Keratinocyte (primary cell): ENCODE measurements at regions not wholly inside any gene's neighbourhood (a gene's known extent, or its start where the extent isn't known, plus 50 kb on each side); places are given as distances from the start of the nearest gene placed in this dataset.

Source experiments
- DNase-seq: peaks from one replicate; pipeline ENCODE4 v3.0.0-alpha.2; 2011; ENCODE audit warnings: low read depth, missing footprints, low spot score
- FAIRE-seq: peaks from 2 replicates; lab custom pipeline; 2011; peaks lifted over from hg19 to GRCh38; lab: Jason Lieb, UNC
- H2AFZ ChIP-seq: 2 replicates; pipeline ENCODE4 v1.6.0; 2012; ENCODE audit warnings: low read length, control low read depth, inconsistent platforms; ENCODE audit not compliant: control insufficient read depth
- H3K27ac ChIP-seq: 2 replicates; pipeline ENCODE4 v1.5.1; 2011; ENCODE audit warnings: low read length; ENCODE audit not compliant: control insufficient read depth, insufficient read depth
- H3K27me3 ChIP-seq: 3 replicates; pipeline ENCODE4 v1.6.0; 2011; ENCODE audit warnings: low read length; ENCODE audit not compliant: control insufficient read depth, insufficient read depth; ENCODE audit errors: extremely low read depth
- H3K36me3 ChIP-seq, 2 experiments: 2 replicates in 1 of 2; 3 replicates in 1 of 2; pipeline ENCODE4 v1.5.1; 2011; ENCODE audit warnings: low read length in 2 of 2, mild to moderate bottlenecking in 1 of 2; ENCODE audit not compliant: control insufficient read depth in 2 of 2, insufficient read depth in 2 of 2; ENCODE audit errors: extremely low read depth in 1 of 2
- H3K4me1 ChIP-seq: 3 replicates; pipeline ENCODE4 v1.5.1; 2011; ENCODE audit warnings: low read length; ENCODE audit not compliant: control insufficient read depth, insufficient read depth; ENCODE audit errors: extremely low read depth
- H3K4me2 ChIP-seq: 3 replicates; pipeline ENCODE4 v1.6.0; 2011; ENCODE audit warnings: low read depth, low read length; ENCODE audit not compliant: control insufficient read depth, insufficient read depth; ENCODE audit errors: extremely low read depth
- H3K4me3 ChIP-seq, 3 experiments: fragments of 200-600 bp in 1 of 3; sonication (generic) in 1 of 3; 2 replicates in 2 of 3; 3 replicates in 1 of 3; pipeline ENCODE4 v1.5.1; 2011 to 2016; ENCODE audit warnings: low read length in 3 of 3, mild to moderate bottlenecking in 3 of 3, control low read depth in 2 of 3, inconsistent platforms in 1 of 3, low read depth in 1 of 3, mixed read lengths in 1 of 3, mixed run types in 1 of 3, moderate library complexity in 1 of 3; ENCODE audit not compliant: control insufficient read depth in 2 of 3, insufficient read depth in 2 of 3; ENCODE audit errors: extremely low read depth in 1 of 3
- H3K79me2 ChIP-seq: 2 replicates; pipeline ENCODE4 v1.6.0; 2012; ENCODE audit warnings: low read length; ENCODE audit not compliant: control insufficient read depth, insufficient read depth
- H3K9ac ChIP-seq: 3 replicates; pipeline ENCODE4 v1.6.0; 2011; ENCODE audit warnings: low read length; ENCODE audit not compliant: control insufficient read depth, insufficient read depth; ENCODE audit errors: extremely low read depth
- H3K9me1 ChIP-seq: 3 replicates; pipeline ENCODE4 v1.6.0; 2011; ENCODE audit warnings: low read length; ENCODE audit not compliant: control insufficient read depth, insufficient read depth; ENCODE audit errors: extremely low read depth
- H3K9me3 ChIP-seq: 2 replicates; pipeline ENCODE4 v1.5.1; 2012; ENCODE audit warnings: low read depth, low read length; ENCODE audit not compliant: control insufficient read depth
- H4K20me1 ChIP-seq: 3 replicates; pipeline ENCODE4 v1.6.0; 2011; ENCODE audit warnings: low read length; ENCODE audit not compliant: control insufficient read depth, insufficient read depth; ENCODE audit errors: extremely low read depth
- EZH2 ChIP-seq: IDR thresholded peaks from one replicate; pipeline ENCODE4 v1.6.1; 2012; ENCODE audit warnings: inconsistent platforms, mild to moderate bottlenecking, low read length, moderate library complexity
- dilution Hi-C: fragments of 300-500 bp; cut with MboI; formaldehyde crosslinking; loops from one replicate; pipeline ENCODE4 v1.7.0; 2020; ENCODE audit warnings: low sequenced_read_pairs; ENCODE audit not compliant: extremely low pct_ligation_motif_present
- TF ChIP-seq, protein P1 (sequence below), 3 experiments: IDR thresholded peaks in 1 of 3; conservative IDR thresholded peaks in 1 of 3; optimal IDR thresholded peaks in 1 of 3; 2 replicates in 2 of 3; 3 replicates in 1 of 3; pipeline versions ENCODE3 to v1.5.1; 2011; ENCODE audit warnings: low read length in 3 of 3, mild to moderate bottlenecking in 3 of 3, moderate library complexity in 2 of 3, control low read depth in 1 of 3, inconsistent platforms in 1 of 3; ENCODE audit not compliant: insufficient read depth in 2 of 3; ENCODE audit errors: extremely low read depth in 1 of 3

DNA sequence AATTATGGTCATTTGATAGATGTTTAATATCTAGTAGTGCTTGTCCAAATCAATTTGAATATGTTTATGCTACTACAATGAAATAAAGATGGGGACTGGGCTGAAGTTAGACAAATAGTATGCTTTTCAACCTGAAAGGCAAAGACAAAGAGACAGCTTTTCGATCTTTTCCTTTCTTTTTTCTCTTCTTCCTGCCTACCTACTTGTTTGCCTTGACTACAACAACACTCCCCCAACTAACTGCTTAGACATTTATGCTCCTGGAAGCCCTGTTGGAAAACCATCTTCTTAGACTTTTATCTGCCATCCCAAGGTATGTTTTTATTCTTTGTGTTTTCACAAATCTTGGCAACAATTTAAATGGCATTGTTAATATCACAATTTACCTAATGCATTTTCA, 374.4 kb upstream of the DDI1 start:
- no peaks in the 10 kb centered on the region for H3K9me3 ChIP-seq
- H2AFZ ChIP-seq, result no peak overlapping the region
- no peaks in the 10 kb centered on the region for H3K79me2 ChIP-seq
- H4K20me1 ChIP-seq, result no peaks in the 10 kb centered on the region
- TF ChIP-seq EZH2, result no peak
- TF ChIP-seq, protein P1, sequence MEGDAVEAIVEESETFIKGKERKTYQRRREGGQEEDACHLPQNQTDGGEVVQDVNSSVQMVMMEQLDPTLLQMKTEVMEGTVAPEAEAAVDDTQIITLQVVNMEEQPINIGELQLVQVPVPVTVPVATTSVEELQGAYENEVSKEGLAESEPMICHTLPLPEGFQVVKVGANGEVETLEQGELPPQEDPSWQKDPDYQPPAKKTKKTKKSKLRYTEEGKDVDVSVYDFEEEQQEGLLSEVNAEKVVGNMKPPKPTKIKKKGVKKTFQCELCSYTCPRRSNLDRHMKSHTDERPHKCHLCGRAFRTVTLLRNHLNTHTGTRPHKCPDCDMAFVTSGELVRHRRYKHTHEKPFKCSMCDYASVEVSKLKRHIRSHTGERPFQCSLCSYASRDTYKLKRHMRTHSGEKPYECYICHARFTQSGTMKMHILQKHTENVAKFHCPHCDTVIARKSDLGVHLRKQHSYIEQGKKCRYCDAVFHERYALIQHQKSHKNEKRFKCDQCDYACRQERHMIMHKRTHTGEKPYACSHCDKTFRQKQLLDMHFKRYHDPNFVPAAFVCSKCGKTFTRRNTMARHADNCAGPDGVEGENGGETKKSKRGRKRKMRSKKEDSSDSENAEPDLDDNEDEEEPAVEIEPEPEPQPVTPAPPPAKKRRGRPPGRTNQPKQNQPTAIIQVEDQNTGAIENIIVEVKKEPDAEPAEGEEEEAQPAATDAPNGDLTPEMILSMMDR (optimal IDR thresholded peaks at IDR 0.05 in 1 of 3, IDR thresholded peaks at IDR 0.05 in 1 of 3, conservative IDR thresholded peaks at IDR 0.05 in 1 of 3; ENCODE audit: extremely low read depth in 1 of 3, insufficient read depth in 2 of 3, low read length in 3 of 3), result no peak
- no peaks in the 10 kb centered on the region for H3K27me3 ChIP-seq
- H3K9ac ChIP-seq, result no peak overlapping the region
- H3K36me3 ChIP-seq, result no peaks in the 10 kb centered on the region
- FAIRE-seq, result no peak
- no peak overlapping the region for H3K4me3 ChIP-seq
- no peaks in the 10 kb centered on the region for H3K4me1 ChIP-seq
- no peak overlapping the region for H3K4me2 ChIP-seq
- H3K27ac ChIP-seq, result no peak overlapping the region
- dilution Hi-C loops, result no loop called here
- H3K9me1 ChIP-seq, result no peaks in the 10 kb centered on the region
- no peak for DNase-seq

DNA sequence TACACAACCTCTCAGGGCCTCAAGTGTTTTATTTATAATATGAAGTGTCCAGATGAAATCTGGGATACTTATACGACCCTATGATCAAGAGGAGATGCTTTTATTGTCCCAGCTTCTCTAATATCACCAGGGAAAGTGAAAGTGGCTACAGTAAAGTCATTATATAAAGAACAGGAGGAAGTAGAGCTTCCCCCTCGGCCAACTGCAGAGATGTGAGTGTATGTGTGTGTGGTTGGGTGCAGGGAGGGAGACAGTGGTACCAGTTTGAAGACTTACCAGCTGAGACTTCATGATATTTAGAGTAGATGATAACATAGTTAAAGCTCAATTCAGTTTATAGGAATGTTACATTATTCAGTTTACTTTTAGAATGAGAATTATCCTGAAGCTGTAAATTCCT, 373.6 kb upstream of the DDI1 start:
- no peaks in the 10 kb centered on the region for H3K79me2 ChIP-seq
- H3K4me3 ChIP-seq, result no peak overlapping the region
- no peaks in the 10 kb centered on the region for H4K20me1 ChIP-seq
- H3K4me1 ChIP-seq, result no peaks in the 10 kb centered on the region
- no peak overlapping the region for H3K9ac ChIP-seq
- H3K4me2 ChIP-seq, result no peak overlapping the region
- TF ChIP-seq EZH2, result no peak
- H3K27ac ChIP-seq, result no peak overlapping the region
- no peak overlapping the region for H2AFZ ChIP-seq
- H3K36me3 ChIP-seq, result no peaks in the 10 kb centered on the region
- H3K27me3 ChIP-seq, result no peaks in the 10 kb centered on the region
- no peak for DNase-seq
- H3K9me3 ChIP-seq, result no peaks in the 10 kb centered on the region
- dilution Hi-C loops, result no loop called here
- FAIRE-seq, result no peak
- no peaks in the 10 kb centered on the region for H3K9me1 ChIP-seq

DNA sequence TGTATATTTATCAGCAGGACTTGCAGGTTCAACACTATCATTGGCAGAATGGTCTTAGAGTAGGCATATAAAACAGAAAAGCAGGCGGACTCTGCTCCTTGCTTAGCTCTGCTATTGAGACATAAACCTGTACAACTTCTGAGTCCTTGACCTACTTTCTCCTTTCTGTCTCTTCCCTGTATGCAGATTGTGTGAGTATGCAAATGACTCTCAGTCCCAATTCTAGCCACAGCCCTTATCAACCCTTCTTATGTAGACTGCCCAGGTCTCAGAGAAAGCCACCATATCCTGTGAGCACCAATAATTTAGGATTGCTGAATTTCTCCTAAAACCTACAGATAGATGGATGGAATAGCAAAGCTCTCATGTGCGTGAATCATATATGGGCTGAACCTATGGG, 367.6 kb upstream of the DDI1 start:
- dilution Hi-C loops, result no loop called here
- TF ChIP-seq EZH2, result no peak
- TF ChIP-seq, protein P1 (optimal IDR thresholded peaks at IDR 0.05 in 1 of 3, IDR thresholded peaks at IDR 0.05 in 1 of 3, conservative IDR thresholded peaks at IDR 0.05 in 1 of 3; ENCODE audit: extremely low read depth in 1 of 3, insufficient read depth in 2 of 3, low read length in 3 of 3), result no peak
- Histone ChIP-seq H3K4me3 (no peak overlapping the region), H3K4me2 (no peak overlapping the region), H3K27me3 (no peaks in the 10 kb centered on the region), H2AFZ (no peak overlapping the region), H3K4me1 (no peaks in the 10 kb centered on the region), H3K27ac (no peak overlapping the region), H3K9me1 (no peaks in the 10 kb centered on the region), H3K9ac (no peak overlapping the region), H3K9me3 (no peaks in the 10 kb centered on the region), H3K79me2 (no peaks in the 10 kb centered on the region), H3K36me3 (no peaks in the 10 kb centered on the region), H4K20me1 (no peaks in the 10 kb centered on the region)
- FAIRE-seq (no peak), DNase-seq (no peak)
